ENCODE measurements at regions not wholly inside any gene's neighbourhood (a gene's known extent, or its start where the extent isn't known, plus 50 kb on each side); places are given as distances from the start of the nearest gene placed in this dataset.

DNA sequence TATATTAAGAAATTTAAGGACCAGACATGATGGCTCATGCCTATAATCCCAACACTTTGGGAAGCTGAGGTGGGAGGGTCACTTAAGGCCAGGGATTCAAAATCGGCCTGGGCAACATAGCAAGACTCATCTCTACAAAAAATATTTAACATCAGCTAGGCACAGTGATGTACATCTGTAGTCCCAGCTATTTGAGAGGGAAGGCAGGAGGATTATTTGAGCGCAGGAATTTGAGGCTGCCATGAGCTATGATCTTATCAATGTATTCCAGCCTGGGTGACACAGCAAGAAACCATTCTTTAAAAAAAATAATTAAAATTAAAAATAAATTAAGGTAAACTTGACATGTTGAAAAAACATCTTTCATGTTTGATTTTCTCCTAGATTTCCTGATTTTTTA lies 564.2 kb downstream of the MBD2 start:
- H3K9ac ChIP-seq (ENCODE audit: insufficient read length): no peak overlapping the region
- TF ChIP-seq POLR2AphosphoS5 (IDR thresholded peaks at IDR 0.05; ENCODE audit: borderline replicate concordance, low read depth, low read length): no peak
- no peak for TF ChIP-seq FOXP2 (optimal IDR thresholded peaks at IDR 0.05; ENCODE audit: control extremely low read depth, extremely low read length, insufficient read depth)
- TF ChIP-seq EZH2 (IDR thresholded peaks at IDR 0.05): no peak
- H3K9me3 ChIP-seq (ENCODE audit: low read depth, low read length): no peaks in the 10 kb centered on the region
- no peak overlapping the region for H3K27ac ChIP-seq
- H3K36me3 ChIP-seq (ENCODE audit: insufficient read depth, low read length): no peaks in the 10 kb centered on the region
- no peak overlapping the region for H3K4me3 ChIP-seq
- no peak for DNase-seq (ENCODE audit: low read depth, low spot score)

DNA sequence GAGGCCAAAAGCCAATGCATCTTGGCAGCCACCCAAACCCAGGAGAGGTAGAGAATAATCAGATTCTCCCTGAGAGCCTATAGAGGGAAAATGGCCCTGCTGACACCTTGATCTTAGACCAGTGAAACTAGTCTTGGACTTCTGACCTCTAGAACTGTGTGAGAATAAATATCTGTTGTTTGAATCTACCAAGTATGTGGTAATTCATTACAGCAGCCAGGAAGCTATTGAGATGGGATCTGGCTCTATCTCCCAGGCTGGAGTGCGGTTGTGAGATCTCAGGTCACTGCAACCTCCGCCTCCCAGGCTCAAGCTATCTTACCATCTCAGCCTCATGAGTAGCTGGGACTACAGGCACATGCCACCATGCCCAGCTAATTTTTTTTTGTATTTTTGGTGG lies 567.2 kb downstream of the MBD2 start:
- TF ChIP-seq POLR2AphosphoS5 (IDR thresholded peaks at IDR 0.05; ENCODE audit: borderline replicate concordance, low read depth, low read length) (no peak), EZH2 (IDR thresholded peaks at IDR 0.05) (no peak), FOXP2 (optimal IDR thresholded peaks at IDR 0.05; ENCODE audit: control extremely low read depth, extremely low read length, insufficient read depth) (no peak)
- H3K27ac ChIP-seq: no peak overlapping the region
- no peaks in the 10 kb centered on the region for H3K9me3 ChIP-seq (ENCODE audit: low read depth, low read length)
- H3K36me3 ChIP-seq (ENCODE audit: insufficient read depth, low read length): no peaks in the 10 kb centered on the region
- H3K4me3 ChIP-seq: no peak overlapping the region
- DNase-seq (ENCODE audit: low read depth, low spot score): no peak
- H3K9ac ChIP-seq (ENCODE audit: insufficient read length): no peak overlapping the region

DNA sequence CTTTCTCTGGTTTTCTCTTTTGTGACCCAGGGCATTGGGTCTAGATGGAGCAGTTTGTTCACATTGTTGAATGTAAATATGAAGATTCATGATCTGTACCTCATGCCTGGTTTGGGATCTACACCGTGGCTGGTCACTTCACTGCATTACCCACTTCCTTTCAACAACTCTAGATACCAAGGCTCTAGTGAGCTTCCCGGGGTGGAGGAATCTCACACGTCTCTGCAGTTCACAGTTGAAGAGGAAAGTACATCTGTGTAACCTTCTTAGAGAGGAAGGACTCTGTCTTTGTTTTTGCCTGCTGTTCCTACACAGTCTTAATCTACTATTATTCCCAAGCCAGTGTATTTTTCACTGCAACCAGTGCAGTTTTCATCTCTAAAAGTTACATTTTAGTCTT lies 574.8 kb downstream of the MBD2 start:
- Histone ChIP-seq H3K27ac (no peak overlapping the region), H3K36me3 (ENCODE audit: insufficient read depth, low read length) (no peaks in the 10 kb centered on the region), H3K4me3 (no peak overlapping the region), H3K9ac (ENCODE audit: insufficient read length) (no peak overlapping the region), H3K9me3 (ENCODE audit: low read depth, low read length) (no peaks in the 10 kb centered on the region)
- TF ChIP-seq EZH2 (IDR thresholded peaks at IDR 0.05): no peak
- TF ChIP-seq FOXP2 (optimal IDR thresholded peaks at IDR 0.05; ENCODE audit: control extremely low read depth, extremely low read length, insufficient read depth): no peak
- TF ChIP-seq POLR2AphosphoS5 (IDR thresholded peaks at IDR 0.05; ENCODE audit: borderline replicate concordance, low read depth, low read length): no peak
- DNase-seq (ENCODE audit: low read depth, low spot score): no peak

DNA sequence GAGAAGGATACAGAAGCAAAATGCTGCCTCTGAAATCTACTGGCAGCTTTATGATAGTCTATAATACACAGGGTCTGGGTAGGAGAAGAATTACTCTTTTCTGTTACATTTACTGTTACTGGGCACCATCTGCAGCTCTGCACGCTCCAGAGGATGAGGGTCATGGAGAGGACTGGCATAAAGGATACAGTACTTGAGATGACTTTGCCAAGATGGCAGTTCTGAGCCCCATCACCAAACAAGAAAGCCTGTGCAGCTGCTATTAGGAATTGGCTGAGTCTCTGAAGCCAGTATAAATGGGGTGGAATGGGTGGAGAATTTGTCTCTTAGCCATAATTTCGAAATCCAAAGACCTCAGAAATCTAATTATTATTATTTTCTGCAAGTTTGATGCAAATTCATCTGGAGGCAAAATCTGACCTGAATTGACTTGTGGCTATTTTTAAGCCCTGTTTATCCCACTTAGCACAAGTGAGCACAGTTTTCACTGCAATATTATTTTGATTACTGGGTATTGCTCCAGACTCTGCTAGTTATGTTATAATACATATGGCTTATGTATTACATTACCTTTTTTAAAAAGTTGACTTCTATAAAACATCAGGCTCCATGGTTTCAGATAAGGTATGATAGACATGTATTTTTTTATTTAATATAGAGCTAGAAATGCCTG lies 579.5 kb downstream of the MBD2 start:
- Histone ChIP-seq H3K9ac (ENCODE audit: insufficient read length) (no peak overlapping the region), H3K4me3 (no peak overlapping the region), H3K27ac (no peak overlapping the region), H3K36me3 (ENCODE audit: insufficient read depth, low read length) (no peaks in the 10 kb centered on the region), H3K9me3 (ENCODE audit: low read depth, low read length) (no peaks in the 10 kb centered on the region)
- DNase-seq (ENCODE audit: low read depth, low spot score): no peak
- TF ChIP-seq POLR2AphosphoS5 (IDR thresholded peaks at IDR 0.05; ENCODE audit: borderline replicate concordance, low read depth, low read length): no peak
- TF ChIP-seq FOXP2 (optimal IDR thresholded peaks at IDR 0.05; ENCODE audit: control extremely low read depth, extremely low read length, insufficient read depth): no peak
- TF ChIP-seq EZH2 (IDR thresholded peaks at IDR 0.05): no peak

DNA sequence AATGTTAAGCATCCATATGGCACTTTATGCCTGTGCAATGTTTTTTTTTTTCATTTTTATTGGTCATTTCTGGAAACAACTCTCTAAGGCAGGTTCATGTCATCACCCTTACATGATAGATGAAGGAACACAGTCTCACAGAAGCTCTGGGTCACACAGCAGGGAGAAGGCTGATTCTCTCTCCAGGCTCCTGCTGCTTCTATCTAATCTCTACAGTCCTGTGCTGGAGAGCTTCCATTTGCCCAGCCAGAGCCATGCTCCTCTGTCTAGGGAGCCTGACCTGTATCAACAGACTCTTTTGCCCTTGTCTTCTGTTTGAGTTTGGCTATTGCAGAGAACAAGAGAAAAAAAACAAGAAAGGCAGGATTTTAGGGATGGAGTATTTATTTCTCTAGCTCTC lies 584.8 kb downstream of the MBD2 start:
- Histone ChIP-seq H3K36me3 (ENCODE audit: insufficient read depth, low read length) (no peaks in the 10 kb centered on the region), H3K4me3 (no peak overlapping the region), H3K9ac (ENCODE audit: insufficient read length) (no peak overlapping the region), H3K9me3 (ENCODE audit: low read depth, low read length) (no peaks in the 10 kb centered on the region), H3K27ac (no peak overlapping the region)
- TF ChIP-seq POLR2AphosphoS5 (IDR thresholded peaks at IDR 0.05; ENCODE audit: borderline replicate concordance, low read depth, low read length): no peak
- TF ChIP-seq EZH2 (IDR thresholded peaks at IDR 0.05): no peak
- no peak for TF ChIP-seq FOXP2 (optimal IDR thresholded peaks at IDR 0.05; ENCODE audit: control extremely low read depth, extremely low read length, insufficient read depth)
- no peak for DNase-seq (ENCODE audit: low read depth, low spot score)

DNA sequence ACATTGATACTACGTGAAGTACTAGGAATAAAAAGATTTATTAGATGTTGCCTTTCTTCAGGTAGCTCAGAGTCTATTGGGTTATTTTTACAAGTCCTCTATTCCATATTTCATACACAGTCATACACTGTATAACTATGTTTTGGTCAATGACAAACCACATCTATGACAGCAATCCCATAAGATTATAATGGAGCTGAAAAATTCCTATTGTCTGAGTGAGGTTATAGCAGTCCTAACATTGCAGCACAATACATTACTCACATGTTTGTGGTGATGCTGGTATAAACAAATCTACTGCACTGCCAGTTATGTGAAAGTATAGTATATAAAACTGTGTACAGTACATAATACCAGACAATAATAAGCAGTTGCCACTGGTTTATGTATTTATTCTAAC lies 595.1 kb downstream of the MBD2 start:
- no peak overlapping the region for H3K4me3 ChIP-seq
- DNase-seq (ENCODE audit: low read depth, low spot score): no peak

DNA sequence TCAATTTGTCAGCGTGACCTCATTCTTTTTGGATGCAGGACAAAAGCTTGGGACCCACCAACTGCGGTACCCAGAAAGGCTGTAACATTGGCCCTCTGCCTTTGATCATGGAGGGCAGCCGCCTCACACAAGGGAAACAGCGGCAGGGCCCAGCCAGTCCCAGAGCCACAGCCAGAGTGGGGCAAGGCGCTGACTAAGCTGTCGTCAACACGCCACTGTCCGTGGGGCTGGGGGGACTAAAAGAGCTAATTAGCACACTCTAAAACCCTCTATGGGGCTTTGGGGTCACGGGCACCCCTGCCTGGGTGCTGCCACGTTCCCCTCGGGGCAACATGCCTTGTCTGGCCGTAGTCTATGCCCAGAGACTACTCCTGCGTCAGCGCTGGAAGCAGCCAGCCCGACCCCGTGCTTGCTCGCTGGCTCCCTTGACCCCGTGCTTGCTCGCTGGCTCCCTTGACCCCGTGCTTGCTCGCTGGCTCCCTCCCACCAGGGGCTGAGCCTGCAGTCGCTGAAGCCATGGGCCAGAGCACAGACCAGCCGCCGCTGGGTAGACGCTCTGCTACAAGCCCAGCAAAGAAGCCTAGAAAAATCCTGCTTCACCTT lies 598.4 kb downstream of the MBD2 start:
- Histone ChIP-seq H3K9me3 (ENCODE audit: low read depth, low read length) (no peaks in the 10 kb centered on the region), H3K36me3 (ENCODE audit: insufficient read depth, low read length) (no peaks in the 10 kb centered on the region), H3K9ac (ENCODE audit: insufficient read length) (no peak overlapping the region), H3K4me3 (no peak overlapping the region), H3K27ac (no peak overlapping the region)
- no peak for DNase-seq (ENCODE audit: low read depth, low spot score)
- TF ChIP-seq EZH2 (IDR thresholded peaks at IDR 0.05) (no peak), FOXP2 (optimal IDR thresholded peaks at IDR 0.05; ENCODE audit: control extremely low read depth, extremely low read length, insufficient read depth) (no peak), POLR2AphosphoS5 (IDR thresholded peaks at IDR 0.05; ENCODE audit: borderline replicate concordance, low read depth, low read length) (no peak)

More for the DNA sequence above, 595.1 kb downstream of the MBD2 start:
- no peaks in the 10 kb centered on the region for H3K36me3 ChIP-seq (ENCODE audit: insufficient read depth, low read length)
- no peak overlapping the region for H3K27ac ChIP-seq
- no peak overlapping the region for H3K9ac ChIP-seq (ENCODE audit: insufficient read length)
- H3K9me3 ChIP-seq (ENCODE audit: low read depth, low read length): no peaks in the 10 kb centered on the region
- TF ChIP-seq EZH2 (IDR thresholded peaks at IDR 0.05) (no peak), POLR2AphosphoS5 (IDR thresholded peaks at IDR 0.05; ENCODE audit: borderline replicate concordance, low read depth, low read length) (no peak), FOXP2 (optimal IDR thresholded peaks at IDR 0.05; ENCODE audit: control extremely low read depth, extremely low read length, insufficient read depth) (no peak)

DNA sequence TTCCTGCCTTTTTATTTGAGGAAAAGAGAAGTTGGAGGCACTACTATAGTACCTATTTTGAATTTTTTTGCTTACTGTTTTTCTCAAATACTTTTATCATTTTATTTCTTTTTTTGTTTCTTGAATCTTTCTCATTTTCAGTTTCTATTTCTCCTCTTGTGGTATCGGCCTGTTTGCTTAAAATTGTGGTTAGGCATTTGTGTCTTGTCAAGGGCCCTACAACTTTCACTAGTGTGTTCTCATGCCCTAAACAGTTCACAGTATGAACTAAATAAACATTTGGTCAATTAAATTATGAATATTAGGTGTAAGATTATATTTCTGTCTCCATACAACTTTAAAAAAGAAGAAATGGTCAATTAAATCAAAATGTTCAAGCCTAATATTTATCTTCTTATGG lies 613.5 kb downstream of the MBD2 start:
- TF ChIP-seq EZH2 (IDR thresholded peaks at IDR 0.05) (no peak), FOXP2 (optimal IDR thresholded peaks at IDR 0.05; ENCODE audit: control extremely low read depth, extremely low read length, insufficient read depth) (no peak), POLR2AphosphoS5 (IDR thresholded peaks at IDR 0.05; ENCODE audit: borderline replicate concordance, low read depth, low read length) (no peak)
- no peak for DNase-seq (ENCODE audit: low read depth, low spot score)

More for the DNA sequence above, 613.5 kb downstream of the MBD2 start:
- H3K4me3 ChIP-seq: no peak overlapping the region
- H3K36me3 ChIP-seq (ENCODE audit: insufficient read depth, low read length): no peaks in the 10 kb centered on the region
- no peaks in the 10 kb centered on the region for H3K9me3 ChIP-seq (ENCODE audit: low read depth, low read length)
- H3K27ac ChIP-seq: no peak overlapping the region
- H3K9ac ChIP-seq (ENCODE audit: insufficient read length): no peak overlapping the region
